ENCODE measurements at regions not wholly inside any gene's neighbourhood (a gene's known extent, or its start where the extent isn't known, plus 50 kb on each side); places are given as distances from the start of the nearest gene placed in this dataset.

GRCh38 chr7:32661501-32661900 lies 166.2 kb downstream of the AVL9 start:
- TF ChIP-seq CTCF (IDR thresholded peaks at IDR 0.05) (no peak), POLR2A (IDR thresholded peaks at IDR 0.05) (no peak)
